Caco-2 (cell line): ENCODE measurements at regions not wholly inside any gene's neighbourhood (a gene's known extent, or its start where the extent isn't known, plus 50 kb on each side); places are given as distances from the start of the nearest gene placed in this dataset.

Experiments used
- BruUV-seq: library from RNA; stranded (reverse); fragments of 400-500 nt; replicated peaks from 2 replicates; lab custom pipeline; 2021; lab: Mats Ljungman, UMichigan
- CTCF ChIA-PET: fragments of 300-600 bp; sonication (Branson Sonifier 250); formaldehyde crosslinking; loops from one replicate; lab custom pipeline; 2022; ENCODE audit warnings: antibody characterized with exemption; lab: Charles Lee
- POLR2A ChIA-PET: fragments of 300-600 bp; sonication (Branson Sonifier 250); formaldehyde crosslinking; loops from one replicate; lab custom pipeline; 2022; ENCODE audit warnings: antibody characterized with exemption; lab: Charles Lee
- DNase-seq, 2 experiments: peaks; one replicate each; pipeline versions ENCODE4 v3.0.0 to v3.0.0-alpha.2; 2020 to 2022
- H3K27me3 ChIP-seq: replicated peaks from 2 replicates; pipeline ENCODE4 v1.6.0; 2011; ENCODE audit warnings: low read length; ENCODE audit not compliant: control insufficient read depth, insufficient read depth
- H3K36me3 ChIP-seq: 2 replicates; pipeline ENCODE4 v1.5.1; 2011; ENCODE audit warnings: low read length; ENCODE audit not compliant: control insufficient read depth, insufficient read depth
- H3K4me1 ChIP-seq: fragments of 250-450 bp; sonication (Bioruptor Pico); 2 replicates; pipeline ENCODE4 v1.5.1; 2020; ENCODE audit warnings: mild to moderate bottlenecking
- H3K4me3 ChIP-seq: 2 replicates; pipeline ENCODE4 v1.5.1; 2011; ENCODE audit warnings: low read depth, mild to moderate bottlenecking, control low read depth, low read length
- H3K9me3 ChIP-seq: fragments of 250-450 bp; sonication (Bioruptor Pico); 2 replicates; pipeline ENCODE4 v1.5.1; 2020; ENCODE audit warnings: mild to moderate bottlenecking, moderate library complexity
- H3K27ac Mint-ChIP-seq: one replicate; pipeline ENCODE4 v1.8.0; 2022; ENCODE audit warnings: mixed read lengths; ENCODE audit not compliant: unreplicated experiment
- H3K27me3 Mint-ChIP-seq: one replicate; pipeline ENCODE4 v1.8.0; 2022; ENCODE audit warnings: mixed read lengths; ENCODE audit not compliant: insufficient read depth, unreplicated experiment
- H3K36me3 Mint-ChIP-seq: one replicate; pipeline ENCODE4 v1.8.0; 2022; ENCODE audit warnings: mild to moderate bottlenecking, mixed read lengths; ENCODE audit not compliant: insufficient read depth, unreplicated experiment
- H3K4me1 Mint-ChIP-seq: one replicate; pipeline ENCODE4 v1.8.0; 2022; ENCODE audit warnings: low read depth, mixed read lengths; ENCODE audit not compliant: unreplicated experiment
- H3K4me3 Mint-ChIP-seq: one replicate; pipeline ENCODE4 v1.8.0; 2022; ENCODE audit warnings: mild to moderate bottlenecking, moderate library complexity, mixed read lengths; ENCODE audit not compliant: unreplicated experiment
- H3K9me3 Mint-ChIP-seq: one replicate; pipeline ENCODE4 v1.8.0; 2022; ENCODE audit warnings: mixed read lengths; ENCODE audit not compliant: unreplicated experiment
- CTCF ChIP-seq, 2 experiments: fragments of 200-600 bp in 1 of 2; IDR thresholded peaks; 1 replicate in 1 of 2; 2 replicates in 1 of 2; pipeline versions ENCODE4 v1.5.1 to v1.8.0; 2011 to 2022; ENCODE audit warnings: antibody characterized with exemption in 1 of 2, control low read depth in 1 of 2, inconsistent platforms in 1 of 2, low read depth in 1 of 2, low read length in 1 of 2, mild to moderate bottlenecking in 1 of 2, moderate library complexity in 1 of 2; ENCODE audit not compliant: insufficient read depth in 1 of 2, severe bottlenecking in 1 of 2, unreplicated experiment in 1 of 2
- intact Hi-C: fragments of 100-400 bp; cut with micrococcal nuclease; formaldehyde crosslinking; loops from one replicate; pipeline ENCODE4 v1.10.0; 2022; ENCODE audit not compliant: unreplicated experiment

- ChIA-PET CTCF (interaction anchor here (0.8 kb wide), 1 partner anchor 17 kb away, joined by 3 read pairs; no protein-coding TSS in a partner anchor), POLR2A (no interaction called here)
- intact Hi-C loops: no loop called here
- TF ChIP-seq CTCF (IDR thresholded peaks at IDR 0.05; ENCODE audit: insufficient read depth in 1 of 2, low read depth in 1 of 2, low read length in 1 of 2, severe bottlenecking in 1 of 2, unreplicated experiment in 1 of 2): no peak
- Histone ChIP-seq H3K4me1 (no peaks in the 10 kb centered on the region; the same call in 1 of the 2 replicates), H3K9me3 (no peaks in the 10 kb centered on the region), H3K36me3 (no peaks in the 10 kb centered on the region), H3K4me3 (no peak overlapping the region), H3K27me3 (no peaks in the 10 kb centered on the region; the same call in 1 of the 2 replicates)
- Mint-ChIP-seq H3K4me1 (peaks cover 8% of the 10 kb centered on the region), H3K27ac (no peak overlapping the region), H3K36me3 (no peaks in the 10 kb centered on the region), H3K4me3 (no peak overlapping the region), H3K9me3 (no peaks in the 10 kb centered on the region), H3K27me3 (no peaks in the 10 kb centered on the region)
- BruUV-seq: no TSS peak
- peak in 1 of 2 experiments; percentile 7 for DNase-seq
Measured at GRCh38 chr7:134374291-134374690, 57.6 kb upstream of the SLC35B4 start.

GRCh38 chr7:134372858-134373257 lies 56.1 kb upstream of the SLC35B4 start:
- no peak for DNase-seq
- TF ChIP-seq CTCF (IDR thresholded peaks at IDR 0.05; ENCODE audit: insufficient read depth in 1 of 2, low read depth in 1 of 2, low read length in 1 of 2, severe bottlenecking in 1 of 2, unreplicated experiment in 1 of 2): no peak
- Histone ChIP-seq H3K27me3 (no peaks in the 10 kb centered on the region; the same call in 1 of the 2 replicates), H3K4me3 (no peak overlapping the region), H3K4me1 (peaks cover 4% of the 10 kb centered on the region; the same call in 1 of the 2 replicates), H3K36me3 (no peaks in the 10 kb centered on the region), H3K9me3 (no peaks in the 10 kb centered on the region)
- no peak overlapping the region for H3K27ac Mint-ChIP-seq
- no peaks in the 10 kb centered on the region for H3K36me3 Mint-ChIP-seq
- H3K4me3 Mint-ChIP-seq: no peak overlapping the region
- ChIA-PET POLR2A (no interaction called here), CTCF (no interaction called here)
- no peaks in the 10 kb centered on the region for H3K27me3 Mint-ChIP-seq
- H3K4me1 Mint-ChIP-seq: peaks cover 18% of the 10 kb centered on the region
- no peaks in the 10 kb centered on the region for H3K9me3 Mint-ChIP-seq
- BruUV-seq: no TSS peak
- intact Hi-C loops: no loop called here

- peaks cover 18% of the 10 kb centered on the region for H3K4me1 Mint-ChIP-seq
Measured at GRCh38 chr7:134371971-134372370, 55.2 kb upstream of the SLC35B4 start.

More at GRCh38 chr7:134371971-134372370, 55.2 kb upstream of the SLC35B4 start:
- Mint-ChIP-seq H3K27me3 (no peaks in the 10 kb centered on the region), H3K27ac (no peak overlapping the region), H3K9me3 (no peaks in the 10 kb centered on the region), H3K36me3 (no peaks in the 10 kb centered on the region), H3K4me3 (no peak overlapping the region)
- Histone ChIP-seq H3K4me1 (peaks cover 4% of the 10 kb centered on the region; the same call in 1 of the 2 replicates), H3K27me3 (no peaks in the 10 kb centered on the region; the same call in 1 of the 2 replicates), H3K4me3 (no peak overlapping the region), H3K9me3 (no peaks in the 10 kb centered on the region), H3K36me3 (no peaks in the 10 kb centered on the region)
- CTCF ChIA-PET: no interaction called here
- no TSS peak for BruUV-seq
- TF ChIP-seq CTCF (IDR thresholded peaks at IDR 0.05; ENCODE audit: insufficient read depth in 1 of 2, low read depth in 1 of 2, low read length in 1 of 2, severe bottlenecking in 1 of 2, unreplicated experiment in 1 of 2): no peak
- intact Hi-C loops: no loop called here
- POLR2A ChIA-PET: no interaction called here
- no peak for DNase-seq
